Fibroblast of skin of left biceps (primary cell): ENCODE measurements at regions not wholly inside any gene's neighbourhood (a gene's known extent, or its start where the extent isn't known, plus 50 kb on each side); places are given as distances from the start of the nearest gene placed in this dataset.
"Not testable (repeated sequence)": the region's sequence is repeated elsewhere in the genome, so short reads cannot be mapped to it uniquely, and the experiment has no call there.

Source experiments
- DNase-seq, 2 experiments: peaks; one replicate each; pipeline ENCODE4 v3.0.0-alpha.2; 2013; ENCODE audit warnings: low read depth in 2 of 2

GRCh38 chr18:10119991-10120390 lies 206.2 kb downstream of the VAPA start:
- DNase-seq = no peak

GRCh38 chr18:10120622-10121021 lies 206.8 kb downstream of the VAPA start:
- DNase-seq = no peak

DNA sequence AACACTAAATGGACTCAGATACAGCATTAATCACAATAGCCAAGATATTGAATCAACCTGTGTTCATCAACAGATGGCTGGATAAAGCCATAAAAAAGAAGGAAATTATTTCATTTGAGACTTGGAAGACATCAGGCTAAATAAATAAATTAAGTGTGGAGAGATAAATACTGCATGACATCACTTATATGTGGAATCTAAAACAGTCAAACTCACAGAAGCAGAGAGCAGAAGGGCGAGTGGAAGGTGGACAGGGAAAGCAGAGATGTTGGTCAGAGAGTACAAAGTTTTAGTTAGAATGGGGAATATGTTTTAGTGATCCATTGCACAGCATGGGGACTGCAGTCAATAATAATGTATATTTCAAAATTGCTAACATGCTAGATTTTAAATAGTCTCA lies 207.2 kb downstream of the VAPA start:
- DNase-seq = no peak

DNA sequence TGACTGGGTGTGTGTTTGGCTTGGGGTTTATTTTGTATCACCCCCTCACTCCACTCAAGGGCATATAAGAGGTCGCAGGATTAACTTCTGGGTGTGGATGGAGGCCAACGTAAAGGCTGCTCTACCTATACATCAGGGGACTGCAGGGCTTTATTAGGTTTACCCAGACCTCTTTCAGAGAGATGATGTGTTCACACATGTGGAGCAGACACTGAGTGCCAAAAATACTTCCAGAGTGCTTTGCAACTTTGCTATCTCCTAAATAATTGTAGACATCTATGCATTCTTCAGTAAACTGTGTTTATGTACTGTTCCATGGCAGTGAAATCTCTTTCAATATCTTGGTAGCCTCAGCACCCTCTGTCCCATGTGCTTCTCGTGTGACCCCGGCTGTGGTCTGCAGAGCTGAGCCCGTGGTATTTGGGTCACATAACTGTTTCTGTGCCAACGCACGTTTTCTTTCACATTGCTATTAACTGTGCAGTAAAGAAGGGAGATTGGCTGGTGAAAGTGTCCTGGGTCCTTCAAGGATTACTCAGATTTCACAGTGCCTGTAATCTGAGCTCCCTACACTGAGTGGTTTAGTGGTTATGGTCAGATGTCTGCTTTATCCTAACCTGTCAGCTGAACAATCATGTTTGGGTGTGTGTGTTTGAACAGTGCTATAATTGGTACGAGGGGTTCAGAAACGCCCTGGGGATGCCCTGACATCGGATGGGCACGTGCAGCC lies 208.1 kb downstream of the VAPA start:
- DNase-seq = peak; percentile 57 to 62

GRCh38 chr18:10122988-10123950 lies 209.5 kb downstream of the VAPA start:
- no peak for DNase-seq

GRCh38 chr18:10124071-10124470 lies 210.3 kb downstream of the VAPA start:
- DNase-seq = no peak

DNA sequence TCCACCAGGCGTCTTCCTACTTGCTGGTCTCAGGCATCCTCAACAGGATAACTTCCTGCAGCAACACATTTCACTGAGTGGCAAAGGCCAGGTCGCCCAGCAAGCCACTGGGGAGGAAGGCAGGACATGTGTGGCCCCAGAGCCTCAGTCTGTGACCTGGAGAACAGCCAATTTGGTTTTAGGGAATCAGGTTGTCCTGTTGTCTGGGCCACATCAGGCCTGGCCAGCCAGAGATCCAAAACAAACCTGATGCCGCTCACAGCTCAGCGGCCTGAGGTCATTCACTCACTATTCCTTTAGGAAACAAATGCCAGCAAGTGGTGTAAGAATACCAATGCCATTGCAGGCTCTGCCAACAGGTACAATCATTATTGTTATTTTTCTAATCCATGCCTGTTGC lies 210.7 kb downstream of the VAPA start:
- DNase-seq = no peak

- no peak for DNase-seq
Measured at GRCh38 chr18:10124967-10125366, 211.2 kb downstream of the VAPA start.

DNA sequence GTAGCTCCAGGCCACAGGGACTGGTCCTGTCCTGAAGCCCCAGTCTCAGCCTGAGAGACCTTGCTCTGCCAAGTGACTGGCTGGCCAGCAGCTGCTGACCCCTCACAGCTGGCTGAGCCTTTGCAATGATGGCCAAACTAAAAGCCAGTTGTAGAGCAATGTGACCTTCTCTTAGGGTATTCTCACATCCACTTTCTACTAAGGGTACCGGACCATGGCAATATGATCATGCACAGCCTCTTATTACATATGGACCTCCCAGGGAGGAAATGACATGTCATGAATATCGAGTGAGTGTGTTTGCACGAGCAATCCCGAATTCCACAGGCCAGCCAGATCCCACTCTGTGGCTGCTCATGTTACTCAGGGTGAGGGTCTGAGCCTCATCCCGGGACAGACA lies 213.9 kb downstream of the VAPA start:
- DNase-seq = no peak

- no peak for DNase-seq
Measured at GRCh38 chr18:10128921-10129501, 215.2 kb downstream of the VAPA start.

DNA sequence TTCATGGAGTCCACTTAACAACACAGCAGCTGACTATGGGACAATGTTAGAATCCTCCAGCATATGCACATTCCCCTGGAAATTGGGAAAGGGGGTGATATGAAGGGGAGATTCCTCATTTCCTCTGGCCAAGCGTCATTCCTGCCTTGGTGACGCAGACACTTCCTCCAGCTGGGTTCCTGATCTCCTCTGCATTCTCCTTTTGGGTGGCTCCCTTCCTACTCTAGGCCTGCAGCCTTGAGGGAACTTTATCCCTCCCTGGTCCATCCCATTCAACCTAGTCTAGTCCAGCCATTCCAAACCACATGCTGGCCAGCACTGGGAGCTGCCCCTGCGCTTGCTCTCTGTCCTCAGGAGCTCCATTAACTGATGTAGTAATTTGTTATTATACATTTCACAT lies 216.8 kb downstream of the VAPA start:
- DNase-seq = no peak

- DNase-seq = no peak
Measured at GRCh38 chr18:10131081-10131459, 217.3 kb downstream of the VAPA start.

- no peak for DNase-seq
Measured at GRCh38 chr18:10131460-10132395, 217.9 kb downstream of the VAPA start.

DNA sequence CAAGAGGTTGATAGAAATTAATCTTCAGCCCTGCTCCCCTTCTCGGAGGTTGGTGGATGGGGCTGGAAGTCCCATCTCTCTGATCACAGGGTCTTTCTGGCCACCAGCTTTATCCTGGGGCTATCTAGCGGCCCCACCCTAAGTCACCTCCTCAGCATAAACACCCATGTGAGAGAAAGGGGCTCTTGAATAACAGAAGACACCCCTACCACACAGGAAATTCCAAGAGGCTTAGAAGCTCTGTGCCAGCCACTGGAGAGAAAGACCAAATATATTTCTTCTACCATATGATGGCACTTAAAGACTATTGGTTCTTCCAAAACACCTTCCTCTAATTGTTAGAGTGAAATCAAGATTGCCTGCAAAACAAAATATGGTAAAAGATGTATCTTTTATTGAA lies 219.7 kb downstream of the VAPA start:
- no peak for DNase-seq

GRCh38 chr18:10134204-10134603 lies 220.4 kb downstream of the VAPA start:
- no peak for DNase-seq

DNA sequence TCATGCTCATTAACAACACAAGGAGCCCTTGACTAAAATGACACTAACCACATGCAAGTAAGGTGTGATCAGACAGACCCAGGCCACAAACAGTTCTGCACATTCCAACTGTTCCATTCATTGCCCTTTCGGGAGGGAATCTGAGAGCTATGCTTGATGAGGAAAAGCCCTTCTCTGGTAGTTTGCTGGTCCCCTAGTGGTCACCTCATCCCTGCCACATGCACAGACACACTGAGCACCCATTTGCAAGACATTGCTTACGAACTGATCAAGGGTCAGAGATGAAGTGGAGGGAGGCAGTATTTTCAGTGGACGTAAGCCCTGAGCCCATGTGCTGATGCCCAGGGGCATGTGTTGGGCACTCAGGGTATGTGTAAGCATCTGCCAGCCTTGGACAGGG lies 220.9 kb downstream of the VAPA start:
- not testable (repeated sequence) for DNase-seq

DNA sequence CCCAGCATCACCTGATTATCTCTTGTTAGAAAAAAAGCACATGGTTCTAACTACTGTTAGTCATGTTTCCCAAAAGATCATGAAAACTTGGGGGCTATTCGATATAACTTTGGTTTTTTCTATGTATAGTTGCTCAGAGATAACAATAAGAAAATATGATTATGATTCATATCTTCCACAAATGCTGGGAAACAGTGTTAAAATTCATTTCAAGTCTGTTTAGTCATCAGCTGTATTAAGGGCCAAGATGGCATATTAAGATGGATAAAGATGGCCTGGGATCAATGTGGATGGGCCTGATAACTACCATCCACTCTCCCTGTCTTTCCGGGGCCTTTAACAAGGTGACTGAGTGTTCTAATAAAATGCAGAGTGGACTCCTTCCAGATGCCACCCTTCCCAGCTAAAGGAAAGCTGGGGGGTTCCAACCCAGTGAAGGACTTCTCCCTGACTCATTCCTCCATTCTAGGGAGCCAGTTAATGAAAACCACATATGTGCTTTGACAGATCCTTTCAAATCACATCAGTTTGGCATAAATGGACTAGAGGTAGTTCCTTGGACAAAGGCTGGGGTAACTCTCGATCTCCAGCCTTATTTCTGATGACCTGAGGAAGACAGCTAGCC lies 221.6 kb downstream of the VAPA start:
- no peak for DNase-seq

GRCh38 chr18:10138719-10139118 lies 224.9 kb downstream of the VAPA start:
- DNase-seq = no peak

DNA sequence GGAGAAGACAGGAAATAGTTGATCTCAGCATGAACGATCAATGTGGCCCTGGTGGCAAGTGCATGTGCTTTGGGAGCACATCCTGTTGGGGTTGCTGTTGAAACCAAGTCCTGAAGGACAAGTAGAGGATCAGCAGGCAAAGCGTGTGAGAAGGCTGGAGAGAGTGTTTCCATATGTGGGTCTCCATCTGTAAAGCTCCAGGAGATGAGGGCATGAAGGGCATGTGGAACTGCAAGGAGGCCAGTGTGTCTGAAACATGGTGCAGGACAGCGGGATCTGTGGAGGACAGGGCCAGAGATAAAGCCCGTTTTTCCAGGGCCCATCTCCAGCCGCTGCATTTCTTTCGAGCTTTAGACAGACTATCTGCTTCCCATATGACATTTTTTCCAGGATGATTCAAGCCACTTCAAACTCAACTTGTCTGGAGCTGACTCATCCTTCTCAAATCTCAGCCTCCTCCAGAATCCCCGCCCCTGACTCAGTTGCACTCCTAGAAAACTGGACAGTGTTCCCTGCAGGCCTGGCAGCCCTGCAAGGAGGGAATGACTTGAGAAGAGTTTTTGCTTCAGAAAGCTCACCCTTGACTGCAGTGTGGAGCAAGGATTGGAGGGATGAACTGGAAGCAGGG lies 226.1 kb downstream of the VAPA start:
- peak; percentile 40 to 42 for DNase-seq

DNA sequence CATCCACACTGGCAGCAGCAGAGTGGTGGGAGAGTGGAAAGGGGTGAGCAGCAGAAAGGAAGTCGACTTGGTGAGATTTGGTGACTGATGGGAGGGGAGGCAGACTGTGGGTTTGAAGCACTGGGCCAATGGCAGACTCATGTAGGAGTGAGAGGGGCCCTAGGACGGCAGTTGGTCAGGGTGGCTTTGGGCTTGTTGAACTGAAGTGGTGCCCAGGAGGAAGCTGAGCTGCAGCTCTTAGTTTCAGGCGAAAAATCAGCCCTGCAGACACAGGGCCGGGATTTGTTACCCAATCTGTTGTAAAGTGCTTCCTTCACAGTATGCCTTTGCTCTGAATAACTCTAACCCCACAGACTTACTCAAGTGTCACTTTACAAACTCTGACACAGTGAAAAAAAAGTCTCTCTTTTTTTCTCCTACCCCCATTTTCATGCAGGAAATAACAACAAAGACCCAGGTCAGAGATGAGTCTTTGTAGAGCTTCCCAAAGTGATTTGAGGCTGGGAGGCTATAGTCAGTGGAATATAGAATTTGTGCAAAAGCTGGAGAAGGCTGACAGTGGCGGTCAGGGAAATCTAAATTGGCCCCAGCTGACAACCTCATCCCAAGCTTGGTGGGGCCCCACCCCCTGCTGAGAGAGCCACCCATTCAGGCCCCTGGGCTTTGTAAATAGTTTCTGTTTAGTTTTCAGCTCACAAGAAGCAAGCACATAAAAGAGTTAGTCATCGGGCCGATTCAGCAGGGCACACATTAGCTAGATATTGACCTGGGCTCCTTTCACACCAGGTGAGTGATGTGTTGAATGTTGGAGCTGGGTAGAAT lies 226.9 kb downstream of the VAPA start:
- DNase-seq = no peak
